HEK293T (cell line): ENCODE measurements at regions not wholly inside any gene's neighbourhood (a gene's known extent, or its start where the extent isn't known, plus 50 kb on each side); places are given as distances from the start of the nearest gene placed in this dataset.
"Not testable (repeated sequence)": the region's sequence is repeated elsewhere in the genome, so short reads cannot be mapped to it uniquely, and the experiment has no call there.

Source experiments
- ARNT ChIP-seq: fragments of 450-650 bp; IDR thresholded peaks from 2 replicates; pipeline ENCODE4 v1.6.1; 2017; ENCODE audit warnings: mild to moderate bottlenecking
- ELF4 ChIP-seq: fragments of 450-650 bp; IDR thresholded peaks from 2 replicates; pipeline ENCODE4 v1.6.1; 2017; ENCODE audit warnings: antibody characterized with exemption
- HDGF ChIP-seq: fragments of 450-650 bp; IDR thresholded peaks from 2 replicates; pipeline ENCODE4 v1.6.1; 2017; ENCODE audit warnings: antibody characterized with exemption, borderline replicate concordance
- L3MBTL2 ChIP-seq: fragments of 450-650 bp; conservative IDR thresholded peaks from 2 replicates; pipeline ENCODE4 v1.6.1; 2016; ENCODE audit warnings: mild to moderate bottlenecking
- LEF1 ChIP-seq: fragments of 450-650 bp; IDR thresholded peaks from 2 replicates; pipeline ENCODE4 v1.6.1; 2017; ENCODE audit warnings: mild to moderate bottlenecking, borderline replicate concordance
- NFRKB ChIP-seq: fragments of 450-650 bp; IDR thresholded peaks from 2 replicates; pipeline ENCODE4 v1.6.1; 2016; ENCODE audit warnings: mild to moderate bottlenecking, moderate library complexity
- PKNOX1 ChIP-seq: fragments of 450-650 bp; IDR thresholded peaks from 2 replicates; pipeline ENCODE4 v1.6.1; 2016
- SP1 ChIP-seq: fragments of 450-650 bp; IDR thresholded peaks from 2 replicates; pipeline ENCODE4 v1.6.1; 2017
- SUZ12 ChIP-seq: fragments of 450-650 bp; IDR thresholded peaks from 2 replicates; pipeline ENCODE4 v1.6.1; 2016; ENCODE audit warnings: mild to moderate bottlenecking
- TARDBP ChIP-seq: fragments of 450-650 bp; IDR thresholded peaks from 2 replicates; pipeline ENCODE4 v1.6.1; 2016

GRCh38 chr1:106389160-106389559, 667.3 kb upstream of the PRMT6 start:
- TF ChIP-seq HDGF, TARDBP, PKNOX1, L3MBTL2, SUZ12, SP1, ELF4, LEF1, ARNT, NFRKB: not testable (repeated sequence)
